GM12878 (cell line): ENCODE measurements at regions not wholly inside any gene's neighbourhood (a gene's known extent, or its start where the extent isn't known, plus 50 kb on each side); places are given as distances from the start of the nearest gene placed in this dataset.

Source experiments
- ATAC-seq: fragments of 200-7000 bp; cut with Tn5 transposase; 3 replicates; pipeline ENCODE4 v1.9.1; 2020; ENCODE audit warnings: mild to moderate bottlenecking, moderate library complexity
- BruUV-seq: library from RNA; stranded (reverse); fragments of 400-500 nt; replicated peaks from 2 replicates; lab custom pipeline; 2021; lab: Mats Ljungman, UMichigan
- CTCF ChIA-PET: fragments of 300-600 bp; sonication (Branson Sonifier 250); formaldehyde crosslinking; extraction: SDS; loops from one replicate; lab custom pipeline; 2021; ENCODE audit warnings: inconsistent platforms; lab: Yijun Ruan, JAX
- POLR2A ChIA-PET: fragments of 350-600 bp; formaldehyde crosslinking; extraction: SDS; loops from one replicate; lab custom pipeline; 2021; ENCODE audit warnings: inconsistent platforms; lab: Charles Lee
- RAD21 ChIA-PET: fragments of 300-600 bp; sonication (Branson Sonifier 250); formaldehyde crosslinking; loops from one replicate; lab custom pipeline; 2023; ENCODE audit warnings: antibody characterized with exemption; ENCODE audit not compliant: unreplicated experiment; lab: Charles Lee
- SMC1A ChIA-PET: fragments of 300-600 bp; sonication (Branson Sonifier 250); formaldehyde crosslinking; loops from one replicate; lab custom pipeline; 2023; ENCODE audit not compliant: unreplicated experiment, uncharacterized antibody; lab: Charles Lee
- DNase-seq: peaks from one replicate; pipeline ENCODE4 v3.0.0-alpha.2; 2011; ENCODE audit warnings: low read depth, low spot score
- FAIRE-seq: peaks from 3 replicates; lab custom pipeline; 2011; peaks lifted over from hg19 to GRCh38; lab: Jason Lieb, UNC
- H2AFZ ChIP-seq: 2 replicates; pipeline ENCODE4 v1.6.0; 2011; ENCODE audit warnings: low read depth, low read length, control low read depth; ENCODE audit not compliant: control insufficient read depth
- H3K27ac ChIP-seq: 2 replicates; pipeline ENCODE4 v1.5.1; 2011; ENCODE audit warnings: control low read depth; ENCODE audit not compliant: control insufficient read depth, insufficient read depth
- H3K27me3 ChIP-seq, 2 experiments: replicated peaks in 1 of 2; 2 replicates each; pipeline versions ENCODE4 v1.6.0 to v1.6.1; 2011; ENCODE audit warnings: low read length in 1 of 2; ENCODE audit not compliant: control insufficient read depth in 2 of 2, insufficient read depth in 2 of 2
- H3K36me3 ChIP-seq, 2 experiments: 2 replicates each; pipeline ENCODE4 v1.5.1; 2011; ENCODE audit warnings: low read length in 1 of 2; ENCODE audit not compliant: control insufficient read depth in 2 of 2, insufficient read depth in 2 of 2
- H3K4me1 ChIP-seq: 2 replicates; pipeline ENCODE4 v1.6.1; 2011; ENCODE audit warnings: mild to moderate bottlenecking, low read length, moderate library complexity, mixed read lengths; ENCODE audit not compliant: control insufficient read depth, insufficient read depth
- H3K4me2 ChIP-seq: 2 replicates; pipeline ENCODE4 v1.6.0; 2011; ENCODE audit warnings: control low read depth; ENCODE audit not compliant: control insufficient read depth, insufficient read depth
- H3K4me3 ChIP-seq: fragments of 200-600 bp; sonication (generic); 2 replicates; pipeline ENCODE4 v1.5.1; 2016
- H3K79me2 ChIP-seq: 2 replicates; pipeline ENCODE4 v1.6.0; 2011; ENCODE audit warnings: low read length; ENCODE audit not compliant: control insufficient read depth, insufficient read depth
- H3K9ac ChIP-seq: 2 replicates; pipeline ENCODE4 v1.8.0; 2011; ENCODE audit warnings: low read length, control low read depth, mixed read lengths; ENCODE audit not compliant: control insufficient read depth, insufficient read depth
- H3K9me3 ChIP-seq: replicated peaks from 3 replicates; pipeline ENCODE4 v1.5.1; 2011; ENCODE audit warnings: mild to moderate bottlenecking, low read length; ENCODE audit not compliant: control insufficient read depth, insufficient read depth
- H4K20me1 ChIP-seq: 2 replicates; pipeline ENCODE4 v1.6.0; 2011; ENCODE audit not compliant: control insufficient read depth, insufficient read depth
- BHLHE40 ChIP-seq, 2 experiments: fragments of 450-650 bp in 1 of 2; IDR thresholded peaks; 2 replicates each; pipeline ENCODE4 v1.6.1; 2011 to 2017; ENCODE audit warnings: low read depth in 2 of 2, borderline replicate concordance in 1 of 2, improper control_type of control experiment in 1 of 2, low read length in 1 of 2, mild to moderate bottlenecking in 1 of 2
- CREB1 ChIP-seq: IDR thresholded peaks from 2 replicates; pipeline ENCODE4 v1.6.1; 2012; ENCODE audit warnings: low read depth, mild to moderate bottlenecking, inconsistent platforms
- CREM ChIP-seq: IDR thresholded peaks from 2 replicates; pipeline ENCODE4 v1.6.1; 2014; ENCODE audit warnings: antibody characterized with exemption, low read depth
- EP300 ChIP-seq, 2 experiments: fragments of 150-350 bp in 1 of 2; IDR thresholded peaks; 2 replicates each; pipeline ENCODE4 v1.6.1; 2011 to 2012; ENCODE audit warnings: low read depth in 2 of 2, low read length in 2 of 2, borderline replicate concordance in 1 of 2, improper control_type of control experiment in 1 of 2, inconsistent platforms in 1 of 2; ENCODE audit not compliant: control insufficient read depth in 1 of 2
- NFIC ChIP-seq: IDR thresholded peaks from 2 replicates; pipeline ENCODE4 v1.6.1; 2012; ENCODE audit warnings: low read depth, mild to moderate bottlenecking, inconsistent platforms, low read length, moderate library complexity
- NR2F1 ChIP-seq: fragments of 450-650 bp; conservative IDR thresholded peaks from 2 replicates; pipeline ENCODE4 v1.6.1; 2017; ENCODE audit warnings: mild to moderate bottlenecking
- NRF1 ChIP-seq: conservative IDR thresholded peaks from 2 replicates; pipeline ENCODE4 v1.6.1; 2011; ENCODE audit warnings: mild to moderate bottlenecking, low read depth, low read length, improper control_type of control experiment
- RUNX3 ChIP-seq: IDR thresholded peaks from 2 replicates; pipeline ENCODE4 v1.6.1; 2012; ENCODE audit warnings: low read length, inconsistent platforms
- SPI1 ChIP-seq: IDR thresholded peaks from 2 replicates; pipeline ENCODE4 v1.6.1; 2011; ENCODE audit warnings: low read depth, mild to moderate bottlenecking, low read length, moderate library complexity, borderline replicate concordance; ENCODE audit not compliant: insufficient read depth
- TARDBP ChIP-seq: IDR thresholded peaks from 2 replicates; pipeline ENCODE4 v1.6.1; 2016; ENCODE audit warnings: borderline replicate concordance
- TCF12 ChIP-seq: IDR thresholded peaks from 2 replicates; pipeline ENCODE4 v1.6.1; 2011; ENCODE audit warnings: low read depth, mild to moderate bottlenecking, low read length
- WGBS: methylation state at CpG from one replicate; pipeline ENCODE4 v1.1.6; 2016; ENCODE audit warnings: low lambda C conversion rate; ENCODE audit not compliant: insufficient replicate concordance, insufficient coverage; ENCODE audit errors: missing lambda C conversion rate; 5-methylcytosine and 5-hydroxymethylcytosine counted together
- in situ Hi-C: fragments of 300-500 bp; cut with MboI; formaldehyde crosslinking; loops from 9 replicates; pipeline ENCODE4 v1.14.3; 2018; ENCODE audit warnings: mixed read lengths
- intact Hi-C: fragments of 100-400 bp; cut with micrococcal nuclease; formaldehyde crosslinking; loops from one replicate; pipeline ENCODE4 v1.14.2; 2022; ENCODE audit not compliant: unreplicated experiment
- TF ChIP-seq, protein P1 (sequence below): IDR thresholded peaks from 2 replicates; pipeline ENCODE4 v1.6.1; 2011; ENCODE audit warnings: low read depth, mild to moderate bottlenecking, low read length, moderate library complexity, borderline replicate concordance; ENCODE audit errors: extremely low read depth
- TF ChIP-seq, protein P2 (sequence below): IDR thresholded peaks from 2 replicates; pipeline ENCODE4 v1.6.1; 2012; ENCODE audit warnings: low read depth, low read length, improper control_type of control experiment

DNA sequence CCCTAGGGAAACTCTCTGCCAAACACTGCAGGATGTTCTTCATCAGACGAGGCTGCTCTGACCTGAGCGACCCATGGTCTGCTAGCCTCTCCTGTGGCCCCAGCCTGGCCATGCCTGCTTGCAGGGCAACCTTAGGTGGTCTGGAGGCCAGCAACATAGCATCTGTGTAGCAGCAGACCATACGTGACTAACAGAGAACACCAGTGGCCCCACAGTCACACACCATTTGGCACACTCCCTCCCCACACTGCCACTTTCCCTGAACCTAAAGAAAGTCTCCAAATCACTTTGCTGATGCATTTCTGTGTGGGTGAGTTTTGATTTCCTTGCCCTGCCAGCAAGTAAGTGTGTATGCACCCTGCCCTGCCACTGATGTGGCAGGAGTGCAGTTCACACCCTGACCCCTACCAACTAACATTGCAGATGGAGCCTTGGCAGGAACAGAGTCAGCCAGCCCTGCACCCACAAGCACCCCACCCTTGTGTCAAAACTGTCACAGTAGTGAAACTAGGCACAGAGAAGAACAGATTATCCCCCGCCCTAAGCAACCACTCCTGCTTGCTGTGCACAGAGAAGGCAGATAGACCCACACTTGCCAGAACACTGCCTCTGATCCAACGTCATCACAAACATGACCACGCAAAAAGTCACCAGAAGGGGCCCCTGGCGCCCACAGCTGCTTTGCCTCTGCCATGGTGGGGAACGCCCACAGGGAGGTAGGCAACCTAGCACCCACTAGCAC lies 249.1 kb downstream of the SPIN4 start:
- WGBS = 22% methylated on average over 8 of the region's 8 CpGs

DNA sequence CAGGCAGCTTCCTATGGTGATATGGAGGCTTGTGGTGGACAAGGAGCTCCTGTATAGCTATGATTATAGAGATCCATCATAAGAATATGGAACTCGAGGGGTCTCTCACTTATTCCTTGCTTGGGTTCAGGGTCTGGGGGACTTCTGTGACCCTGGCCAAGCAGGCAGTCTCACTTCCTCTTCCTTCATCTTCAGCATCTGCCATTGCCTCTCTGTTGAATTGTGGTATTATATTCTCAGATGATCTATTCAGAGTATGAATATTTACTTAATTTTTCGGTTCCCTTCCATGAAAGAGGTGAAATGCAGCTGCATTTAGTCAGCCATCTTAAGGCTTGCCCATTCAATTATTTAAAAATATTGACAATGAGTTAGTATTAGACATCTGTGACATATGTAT lies 292.9 kb downstream of the SPIN4 start:
- H3K27me3 ChIP-seq = no peaks in the 10 kb centered on the region
- H4K20me1 ChIP-seq = no peaks in the 10 kb centered on the region
- H3K27ac ChIP-seq = no peak overlapping the region
- ChIA-PET SMC1A (no interaction called here), CTCF (interaction anchor here (3.4 kb wide), 1 partner anchor 8 kb away, joined by 12 read pairs; no protein-coding TSS in a partner anchor), RAD21 (no interaction called here), POLR2A (interaction anchor here (1.5 kb wide), 1 partner anchor 43 kb away, joined by 3 read pairs; no protein-coding TSS in a partner anchor)
- no peak overlapping the region for H3K9ac ChIP-seq
- no peaks in the 10 kb centered on the region; the same call in none of the 3 replicates for H3K9me3 ChIP-seq
- in situ Hi-C loops = no loop called here
- WGBS = 0% methylated on average over 2 of the region's 2 CpGs
- no TSS peak for BruUV-seq
- no peak for TF ChIP-seq CREM
- TF ChIP-seq, protein P1, sequence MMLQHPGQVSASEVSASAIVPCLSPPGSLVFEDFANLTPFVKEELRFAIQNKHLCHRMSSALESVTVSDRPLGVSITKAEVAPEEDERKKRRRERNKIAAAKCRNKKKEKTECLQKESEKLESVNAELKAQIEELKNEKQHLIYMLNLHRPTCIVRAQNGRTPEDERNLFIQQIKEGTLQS = no peak
- TF ChIP-seq TCF12 = peak; percentile 41; the same call in 1 of the 2 replicates
- TF ChIP-seq, protein P2, sequence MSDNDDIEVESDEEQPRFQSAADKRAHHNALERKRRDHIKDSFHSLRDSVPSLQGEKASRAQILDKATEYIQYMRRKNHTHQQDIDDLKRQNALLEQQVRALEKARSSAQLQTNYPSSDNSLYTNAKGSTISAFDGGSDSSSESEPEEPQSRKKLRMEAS = no peak
- 0 out of 4 replicates have a peak, but pooled peaks of 1 of the 2 experiments have one; percentile 26 for TF ChIP-seq BHLHE40 (IDR thresholded peaks at IDR 0.05; ENCODE audit: borderline replicate concordance in 1 of 2, low read depth in 2 of 2, low read length in 1 of 2)
- TF ChIP-seq NFIC = peak; percentile 22; the same call in 1 of the 2 replicates
- 0 out of 4 replicates have a peak, but pooled peaks of 1 of the 2 experiments have one; percentile 27 for TF ChIP-seq EP300 (IDR thresholded peaks at IDR 0.05; ENCODE audit: borderline replicate concordance in 1 of 2, control insufficient read depth in 1 of 2, low read depth in 2 of 2, low read length in 2 of 2)
- TF ChIP-seq RUNX3 = 0 out of 2 replicates have a peak, but pooled peaks have one; percentile 15
- TF ChIP-seq SPI1 = peak; percentile 87; the same call in 1 of the 2 replicates
- DNase-seq = peak; percentile 8
- H3K4me2 ChIP-seq = no peak overlapping the region
- ATAC-seq = peak; percentile 92
- H2AFZ ChIP-seq = no peak overlapping the region
- no peaks in the 10 kb centered on the region for H3K79me2 ChIP-seq
- H3K4me1 ChIP-seq = no peaks in the 10 kb centered on the region
- H3K36me3 ChIP-seq = no peaks in the 10 kb centered on the region
- H3K4me3 ChIP-seq = no peak overlapping the region
- intact Hi-C loops = no loop called here
- FAIRE-seq = no peak

More for the DNA sequence above, 249.1 kb downstream of the SPIN4 start:
- Histone ChIP-seq H3K79me2 (no peaks in the 10 kb centered on the region), H3K27me3 (no peaks in the 10 kb centered on the region), H3K36me3 (no peaks in the 10 kb centered on the region), H3K4me2 (peak overlapping the region; percentile 4; the same call in 1 of the 2 replicates), H4K20me1 (no peaks in the 10 kb centered on the region), H3K9me3 (no peaks in the 10 kb centered on the region; the same call in 1 of the 3 replicates), H3K4me1 (no peaks in the 10 kb centered on the region; the same call in 1 of the 2 replicates), H2AFZ (no peak overlapping the region), H3K27ac (peak overlapping the region; percentile 50), H3K4me3 (no peak overlapping the region), H3K9ac (no peak overlapping the region)
- ChIA-PET SMC1A (interaction anchor here (0.9 to 1.0 kb wide), 2 partner anchors 13 to 24 kb away, joined by 3 to 6 read pairs; no protein-coding TSS in a partner anchor), POLR2A (interaction anchor here (1.2 kb wide), 1 partner anchor 44 kb away, joined by 3 read pairs; no protein-coding TSS in a partner anchor), CTCF (interaction anchor here (0.7 to 2.1 kb wide), 3 partner anchors 25 to 85 kb away, joined by 3 to 7 read pairs (median 4); no protein-coding TSS in a partner anchor), RAD21 (no interaction called here)
- FAIRE-seq (no peak), ATAC-seq (peak; percentile 92), DNase-seq (peak; percentile 33)
- in situ Hi-C loops (no loop called here), intact Hi-C loops (no loop called here)
- peak; percentile 42; the same call in 1 of the 2 replicates for TF ChIP-seq CREM
- 0 out of 2 replicates have a peak, but pooled peaks have one; percentile 58 for TF ChIP-seq TARDBP
- TF ChIP-seq NRF1 = no peak
- peak; percentile 51; the same call in 1 of the 2 replicates for TF ChIP-seq CREB1
- TF ChIP-seq NR2F1 = peak; percentile 45; the same call in 1 of the 2 replicates
- no TSS peak for BruUV-seq
